NCI-H345 treated with DMSO at 0.1 percent for 48 hours (cell line): ENCODE measurements at regions not wholly inside any gene's neighbourhood (a gene's known extent, or its start where the extent isn't known, plus 50 kb on each side); places are given as distances from the start of the nearest gene placed in this dataset.

ENCODE experiments used
- DNase-seq: peaks from one replicate; lab custom pipeline; 2025; ENCODE audit not compliant: unreplicated experiment; lab: John Stamatoyannopoulos, UW

DNA sequence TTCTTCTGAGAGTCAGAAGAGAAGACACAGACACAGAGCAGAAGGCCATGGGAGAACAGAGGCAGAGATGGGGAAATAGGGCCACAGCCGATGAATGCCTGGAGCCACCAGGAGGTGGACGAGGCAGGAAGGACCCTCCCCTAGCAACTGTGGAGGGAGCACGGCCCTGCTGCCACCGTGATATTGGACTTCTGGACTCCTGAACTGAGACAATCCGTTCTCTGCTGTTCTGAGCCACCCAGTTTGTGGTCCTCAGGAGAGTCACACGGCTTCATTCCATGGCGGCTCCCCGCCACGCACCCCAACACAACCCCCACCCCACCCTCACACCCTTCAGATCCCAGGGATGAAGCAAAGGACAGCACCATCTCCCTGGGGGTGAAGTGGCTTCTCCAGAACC lies 338.1 kb downstream of the CTTN start:
- DNase-seq, result no peak

GRCh38 chr11:70736937-70737640 lies 338.8 kb downstream of the CTTN start:
- no peak for DNase-seq

- no peak for DNase-seq
Measured at GRCh38 chr11:70737816-70738630, 339.7 kb downstream of the CTTN start.

- DNase-seq, result no peak
Measured at GRCh38 chr11:70738661-70739060, 340.3 kb downstream of the CTTN start.

DNA sequence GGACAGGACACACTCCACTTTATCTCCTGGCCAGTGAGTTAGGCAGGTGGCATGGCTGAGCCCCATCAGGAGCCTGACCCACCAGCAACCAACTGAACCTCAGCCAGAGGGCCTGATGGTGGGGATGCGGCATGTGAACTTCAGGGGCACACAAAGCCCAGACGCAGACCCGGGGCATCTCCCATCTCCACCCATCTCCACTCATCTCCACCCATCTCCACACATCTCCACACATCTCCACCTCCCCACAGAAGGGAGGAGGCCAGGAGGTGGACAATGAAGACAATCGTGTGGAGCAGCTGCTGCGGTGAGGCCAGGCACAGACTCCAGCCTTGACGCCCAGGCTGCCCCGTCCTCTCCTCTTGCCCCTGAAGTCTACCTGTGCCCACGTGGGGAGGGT lies 340.8 kb downstream of the CTTN start:
- DNase-seq, result no peak

DNA sequence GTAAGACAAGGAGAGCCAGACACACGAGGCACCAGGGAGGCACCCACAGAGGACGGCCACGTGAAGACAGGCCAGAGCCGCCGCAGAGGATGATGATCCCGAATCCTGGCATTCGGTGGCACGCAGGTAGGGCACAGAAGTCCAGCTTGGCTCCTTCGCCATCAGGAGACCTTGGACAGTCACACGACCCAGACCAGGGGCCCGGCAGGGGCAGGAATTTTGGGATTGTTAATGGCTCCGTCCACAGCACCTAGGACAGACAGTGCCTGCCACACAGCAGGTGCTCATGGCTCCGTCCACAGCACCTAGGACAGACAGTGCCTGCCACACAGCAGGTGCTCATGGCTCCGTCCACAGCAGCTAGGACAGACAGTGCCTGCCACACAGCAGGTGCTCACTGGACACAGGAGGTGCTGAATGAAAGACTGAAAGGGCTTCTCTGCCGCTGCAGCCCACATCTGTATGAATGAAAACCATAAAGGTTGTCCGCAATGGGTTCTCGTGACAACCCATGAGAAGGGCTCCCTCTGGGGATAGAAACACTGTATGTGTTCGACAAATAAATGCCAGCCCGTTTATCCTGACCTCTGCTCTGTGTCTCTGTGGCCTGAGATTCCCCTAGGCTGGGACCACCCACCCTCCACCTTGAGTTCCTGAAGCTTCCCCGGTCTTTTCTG lies 341.6 kb downstream of the CTTN start:
- DNase-seq, result no peak

DNA sequence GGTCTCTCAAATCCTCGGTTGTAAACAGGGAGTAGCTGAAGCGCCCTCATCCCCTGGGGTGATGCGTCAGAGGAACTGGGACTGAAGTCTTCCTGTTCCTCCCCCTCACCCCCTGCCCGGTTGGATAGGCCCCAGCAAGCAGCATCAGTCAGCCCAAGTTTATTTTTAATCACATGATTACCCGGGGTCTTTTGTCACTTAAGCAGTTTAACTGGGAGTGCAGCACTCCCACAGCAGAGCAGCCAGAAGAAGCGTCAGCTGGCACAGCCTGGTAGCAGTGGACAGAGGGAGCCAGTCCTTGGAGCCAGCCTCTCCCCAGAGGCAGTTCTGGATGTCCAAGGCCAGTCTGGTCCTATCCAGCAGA lies 342.1 kb downstream of the CTTN start:
- DNase-seq, result no peak

DNA sequence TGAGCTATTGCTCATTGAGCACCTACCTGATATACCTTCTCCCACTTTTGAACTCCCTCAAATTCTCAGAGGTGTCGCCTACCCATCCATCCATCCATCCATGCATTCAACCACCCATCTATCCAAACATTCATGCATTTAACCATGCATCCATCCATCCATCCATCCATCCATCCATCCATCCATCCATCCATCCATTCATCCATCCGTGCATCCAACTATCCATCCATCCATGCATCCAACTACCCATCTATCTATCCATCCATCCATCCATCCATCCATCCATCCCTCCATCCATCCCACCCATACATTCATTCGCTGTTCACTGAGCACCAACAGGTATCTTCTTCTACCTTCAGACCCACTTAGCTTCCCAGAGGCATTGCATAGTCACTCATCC lies 342.8 kb downstream of the CTTN start:
- DNase-seq, result no peak

DNA sequence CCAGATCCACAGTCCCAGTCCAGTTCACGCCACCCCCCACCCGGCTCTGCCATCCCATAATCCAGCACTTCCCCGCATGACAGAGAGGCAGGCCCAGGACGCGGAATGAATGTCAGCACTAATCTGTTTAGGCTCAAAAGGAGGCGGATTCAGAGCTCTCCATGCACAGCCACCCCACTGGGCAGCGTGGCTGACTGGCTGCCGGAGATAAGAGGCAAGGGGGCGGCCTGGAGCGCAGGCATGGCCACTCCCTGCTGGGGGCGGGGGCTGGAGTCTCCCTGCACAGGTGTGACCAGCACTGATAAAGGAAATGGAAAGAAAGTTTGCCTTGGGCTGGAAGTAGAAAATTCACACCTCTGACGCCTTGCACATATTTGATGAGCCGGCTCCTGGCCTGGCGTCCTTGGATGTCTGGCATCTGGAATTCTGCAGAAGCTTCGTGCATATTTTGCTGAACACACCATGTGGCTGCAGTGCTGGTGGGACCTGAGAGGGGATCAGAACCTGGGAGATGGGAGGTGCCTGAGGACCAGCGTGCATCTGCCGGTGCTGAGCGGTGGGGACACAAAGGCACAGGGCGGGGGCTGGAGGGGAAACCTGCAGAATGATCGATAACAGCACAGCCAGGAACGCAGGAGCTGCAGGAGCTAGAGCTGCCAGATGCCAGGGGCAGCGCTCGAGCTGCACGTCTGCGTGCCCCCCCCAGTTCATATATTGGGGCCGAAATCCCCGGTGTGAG lies 344.4 kb downstream of the CTTN start:
- DNase-seq, result no peak

DNA sequence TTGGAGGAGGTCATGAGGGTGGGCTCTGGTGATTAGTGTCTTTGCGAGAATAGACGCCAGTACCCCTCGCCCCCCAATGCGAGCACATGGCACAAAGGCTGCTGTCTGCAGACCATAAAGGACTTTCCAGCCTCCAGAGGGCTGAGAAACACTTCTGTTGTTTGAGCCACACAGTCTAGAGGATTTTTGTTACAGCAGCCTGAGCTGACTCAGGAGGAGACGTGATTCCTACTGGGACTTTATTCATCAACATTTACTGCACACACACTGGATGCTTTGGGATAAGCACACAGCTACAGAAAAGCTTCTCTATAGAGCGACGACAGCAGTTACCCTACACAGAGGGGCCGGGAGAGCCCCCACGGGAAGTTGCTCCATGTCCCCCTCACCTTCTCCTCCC lies 345.0 kb downstream of the CTTN start:
- DNase-seq, result no peak

DNA sequence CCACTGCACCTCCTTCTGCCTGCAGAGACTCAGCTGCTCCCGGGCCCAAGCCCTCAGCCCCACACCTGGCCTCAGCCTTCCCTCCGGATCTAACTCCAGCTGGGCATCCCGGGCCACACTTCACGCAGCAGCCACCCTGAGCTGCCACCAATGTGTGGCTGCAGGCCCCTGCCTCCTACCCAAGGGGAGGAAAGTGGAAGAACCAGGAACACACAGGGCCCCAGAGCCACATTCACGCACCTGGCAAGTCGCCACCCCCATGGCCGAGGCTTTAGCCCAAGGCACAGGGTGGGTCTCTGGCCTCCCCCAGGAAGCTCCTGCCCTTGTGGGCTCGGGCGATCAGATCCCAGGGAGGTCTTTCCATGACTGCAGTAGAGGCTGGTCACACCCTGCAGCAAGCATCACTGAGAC lies 345.6 kb downstream of the CTTN start:
- DNase-seq, result no peak

GRCh38 chr11:70744396-70745185 lies 346.3 kb downstream of the CTTN start:
- DNase-seq, result no peak

GRCh38 chr11:70745451-70745850 lies 347.1 kb downstream of the CTTN start:
- DNase-seq, result no peak

- DNase-seq, result no peak
Measured at GRCh38 chr11:70745941-70746340, 347.6 kb downstream of the CTTN start.

- DNase-seq, result no peak
Measured at GRCh38 chr11:70746351-70746750, 348.0 kb downstream of the CTTN start.

- no peak for DNase-seq
Measured at GRCh38 chr11:70747285-70747684, 349.0 kb downstream of the CTTN start.

DNA sequence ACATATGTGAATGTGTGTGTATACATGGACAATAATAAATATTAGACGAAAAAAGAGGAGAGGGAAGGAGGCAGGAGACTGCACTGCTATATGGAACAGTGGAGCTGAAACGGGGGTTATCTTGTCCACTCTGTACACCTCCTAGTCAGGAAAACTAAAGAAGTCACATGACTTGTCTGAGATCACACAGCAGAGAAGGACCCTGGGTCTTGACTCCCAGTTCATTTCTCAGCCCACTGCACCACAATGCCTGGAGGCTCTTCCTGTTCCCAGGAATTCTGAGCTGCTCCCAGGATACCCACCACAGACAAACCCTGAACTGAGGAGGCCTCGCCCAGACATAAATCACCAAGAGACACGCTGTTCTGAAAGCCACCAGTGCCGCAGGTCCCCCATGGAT lies 349.6 kb downstream of the CTTN start:
- DNase-seq, result no peak

DNA sequence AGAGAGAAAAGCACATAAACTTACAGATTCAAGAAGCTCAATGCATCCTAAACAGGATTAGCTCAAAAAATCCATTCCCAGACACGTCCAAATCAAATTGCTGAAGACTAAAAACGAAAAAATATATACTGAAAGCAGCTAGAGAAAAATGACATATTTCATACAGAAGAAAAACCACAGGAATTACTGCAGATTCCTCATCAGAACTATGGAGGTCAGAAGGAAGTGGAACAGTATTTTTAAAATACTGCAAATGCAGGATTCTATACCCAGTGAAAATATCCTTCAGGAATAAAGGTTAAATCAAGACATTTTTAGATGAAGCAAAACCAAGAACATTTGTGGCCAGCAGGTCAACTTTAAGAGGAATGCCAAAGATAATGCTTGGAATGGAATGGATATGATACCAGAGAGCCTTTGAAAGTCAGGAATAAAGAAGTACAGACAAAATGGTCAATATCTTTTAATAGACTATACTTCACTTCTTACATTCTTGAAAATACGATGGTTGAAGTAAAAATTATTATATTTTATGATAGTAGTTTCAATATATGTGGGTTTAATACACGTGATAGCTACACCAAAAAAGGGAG lies 352.9 kb downstream of the CTTN start:
- no peak for DNase-seq

- DNase-seq, result peak; percentile 58
Measured at GRCh38 chr11:70755410-70756158, 357.3 kb downstream of the CTTN start.

- DNase-seq, result no peak
Measured at GRCh38 chr11:70756341-70756740, 358.0 kb downstream of the CTTN start.
